Gastroesophageal sphincter (tissue), 3 donors: ENCODE measurements at regions not wholly inside any gene's neighbourhood (a gene's known extent, or its start where the extent isn't known, plus 50 kb on each side); places are given as distances from the start of the nearest gene placed in this dataset.

Experiments used
- POLR2A ChIP-seq, 2 donors: fragments of 450-650 bp; IDR thresholded peaks; one replicate each; pipeline ENCODE4 v1.6.1; 2017; ENCODE audit warnings: antibody characterized with exemption in 2 of 2, mild to moderate bottlenecking in 2 of 2, moderate library complexity in 1 of 2
- POLR2AphosphoS5 ChIP-seq: sonication (generic); formaldehyde crosslinking; IDR thresholded peaks from one replicate; pipeline ENCODE4 v1.6.1; 2017; ENCODE audit warnings: antibody characterized with exemption
- TF ChIP-seq, protein P1 (sequence below), 4 experiments: fragments of 200-600 bp in 2 of 4; fragments of 450-650 bp in 2 of 4; sonication (generic) in 1 of 4; IDR thresholded peaks; one replicate each; pipeline ENCODE4 v1.5.1; 2017 to 2019; ENCODE audit warnings: antibody characterized with exemption in 4 of 4, mild to moderate bottlenecking in 2 of 4, moderate library complexity in 2 of 4

DNA sequence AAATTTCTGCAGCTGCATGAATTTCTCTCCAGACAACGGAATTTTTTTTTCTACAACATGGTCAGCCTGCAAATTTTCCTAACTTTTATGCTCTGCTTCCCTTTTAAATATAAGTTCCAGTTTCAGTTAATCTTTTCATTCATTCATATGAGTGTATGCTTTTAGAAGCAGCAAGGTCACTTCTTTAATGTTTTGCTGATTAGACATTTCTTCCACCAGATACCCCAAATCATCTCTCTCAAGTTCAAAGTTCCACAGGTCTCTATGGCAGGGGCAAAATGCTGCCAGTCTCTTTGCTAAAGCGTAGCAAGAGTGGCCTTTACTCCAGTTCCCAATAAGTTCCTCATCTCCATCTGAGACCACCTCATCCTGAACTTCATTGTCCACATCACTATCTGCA, 205.6 kb upstream of the GRM7 start:
- TF ChIP-seq, protein P1, sequence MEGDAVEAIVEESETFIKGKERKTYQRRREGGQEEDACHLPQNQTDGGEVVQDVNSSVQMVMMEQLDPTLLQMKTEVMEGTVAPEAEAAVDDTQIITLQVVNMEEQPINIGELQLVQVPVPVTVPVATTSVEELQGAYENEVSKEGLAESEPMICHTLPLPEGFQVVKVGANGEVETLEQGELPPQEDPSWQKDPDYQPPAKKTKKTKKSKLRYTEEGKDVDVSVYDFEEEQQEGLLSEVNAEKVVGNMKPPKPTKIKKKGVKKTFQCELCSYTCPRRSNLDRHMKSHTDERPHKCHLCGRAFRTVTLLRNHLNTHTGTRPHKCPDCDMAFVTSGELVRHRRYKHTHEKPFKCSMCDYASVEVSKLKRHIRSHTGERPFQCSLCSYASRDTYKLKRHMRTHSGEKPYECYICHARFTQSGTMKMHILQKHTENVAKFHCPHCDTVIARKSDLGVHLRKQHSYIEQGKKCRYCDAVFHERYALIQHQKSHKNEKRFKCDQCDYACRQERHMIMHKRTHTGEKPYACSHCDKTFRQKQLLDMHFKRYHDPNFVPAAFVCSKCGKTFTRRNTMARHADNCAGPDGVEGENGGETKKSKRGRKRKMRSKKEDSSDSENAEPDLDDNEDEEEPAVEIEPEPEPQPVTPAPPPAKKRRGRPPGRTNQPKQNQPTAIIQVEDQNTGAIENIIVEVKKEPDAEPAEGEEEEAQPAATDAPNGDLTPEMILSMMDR (IDR thresholded peaks at IDR 0.05): no peak
- no peak for TF ChIP-seq POLR2AphosphoS5
- TF ChIP-seq POLR2A (IDR thresholded peaks at IDR 0.05): no peak
